ENCODE measurements at regions not wholly inside any gene's neighbourhood (a gene's known extent, or its start where the extent isn't known, plus 50 kb on each side); places are given as distances from the start of the nearest gene placed in this dataset.

GRCh38 chr2:160973991-160974390, 186.2 kb upstream of the TANK start:
- no peak for DNase-seq

- DNase-seq: no peak
These were observed 185.4 kb upstream of the TANK start for GRCh38 chr2:160974803-160975202.

- no peak for DNase-seq
These were observed 183.4 kb upstream of the TANK start for GRCh38 chr2:160976797-160977196.

GRCh38 chr2:160977376-160977775, 182.9 kb upstream of the TANK start:
- DNase-seq: no peak

GRCh38 chr2:160977854-160978253, 182.4 kb upstream of the TANK start:
- no peak for DNase-seq

- DNase-seq: no peak
These were observed 175.7 kb upstream of the TANK start for GRCh38 chr2:160984426-160985077.

- DNase-seq: no peak
These were observed 170.4 kb upstream of the TANK start for GRCh38 chr2:160989778-160990177.

GRCh38 chr2:160993654-160994061, 166.6 kb upstream of the TANK start:
- DNase-seq: no peak

GRCh38 chr2:160994141-160995002, 165.9 kb upstream of the TANK start:
- peak; percentile 89 to 97 for DNase-seq

GRCh38 chr2:160996584-160996983, 163.6 kb upstream of the TANK start:
- DNase-seq: no peak

GRCh38 chr2:161004379-161004778, 155.8 kb upstream of the TANK start:
- peak; percentile 31 to 68 for DNase-seq

GRCh38 chr2:161005170-161005569, 155.1 kb upstream of the TANK start:
- no peak for DNase-seq

GRCh38 chr2:161008311-161008710, 151.9 kb upstream of the TANK start:
- DNase-seq: no peak

- no peak for DNase-seq
These were observed 149.7 kb upstream of the TANK start for GRCh38 chr2:161010503-161011015.

- DNase-seq: no peak
These were observed 142.3 kb upstream of the TANK start for GRCh38 chr2:161017780-161018470.

GRCh38 chr2:161019311-161019710, 140.9 kb upstream of the TANK start:
- no peak for DNase-seq

GRCh38 chr2:161020437-161020836, 139.8 kb upstream of the TANK start:
- no peak for DNase-seq

GRCh38 chr2:161028581-161028980, 131.6 kb upstream of the TANK start:
- DNase-seq: no peak

- DNase-seq: no peak
These were observed 130.9 kb upstream of the TANK start for GRCh38 chr2:161029321-161029720.

- no peak for DNase-seq
These were observed 129.8 kb upstream of the TANK start for GRCh38 chr2:161030260-161031063.

- DNase-seq: no peak
These were observed 128.7 kb upstream of the TANK start for GRCh38 chr2:161031511-161031910.

- no peak for DNase-seq
These were observed 127.6 kb upstream of the TANK start for GRCh38 chr2:161032635-161033034.
